ENCODE measurements at regions not wholly inside any gene's neighbourhood (a gene's known extent, or its start where the extent isn't known, plus 50 kb on each side); places are given as distances from the start of the nearest gene placed in this dataset.

- TF ChIP-seq POLR2A (IDR thresholded peaks at IDR 0.05) (no peak), CTCF (IDR thresholded peaks at IDR 0.05) (no peak)
These were observed 151.0 kb downstream of the OXSM start for GRCh38 chr3:25940935-25941334.
